Testis (tissue), 2 donors: ENCODE measurements at regions not wholly inside any gene's neighbourhood (a gene's known extent, or its start where the extent isn't known, plus 50 kb on each side); places are given as distances from the start of the nearest gene placed in this dataset.

Experiments
- CTCF ChIP-seq, 3 experiments: fragments of 450-650 bp in 2 of 3; fragments of 200-600 bp in 1 of 3; sonication (generic) in 1 of 3; IDR thresholded peaks; one replicate each; pipeline ENCODE4 v1.5.1; 2016 to 2019; ENCODE audit warnings: antibody characterized with exemption in 3 of 3, mild to moderate bottlenecking in 2 of 3, moderate library complexity in 1 of 3
- POLR2A ChIP-seq: fragments of 450-650 bp; IDR thresholded peaks from one replicate; pipeline ENCODE4 v1.6.1; 2017; ENCODE audit warnings: antibody characterized with exemption, mild to moderate bottlenecking, moderate library complexity

- no peak for TF ChIP-seq CTCF (IDR thresholded peaks at IDR 0.05)
- no peak for TF ChIP-seq POLR2A
Observed at GRCh38 chr5:4419281-4419680, 720.8 kb upstream of the ADAMTS16 start.
